Ovary (tissue), 7 donors: ENCODE measurements at regions not wholly inside any gene's neighbourhood (a gene's known extent, or its start where the extent isn't known, plus 50 kb on each side); places are given as distances from the start of the nearest gene placed in this dataset.

Experiments
- DNase-seq, 5 donors: peaks; one replicate each; pipeline ENCODE4 v3.0.0-alpha.2; 2019 to 2020
- H3K27ac ChIP-seq, 2 donors: fragments of 200-600 bp; one replicate each; pipeline versions ENCODE4 v1.5.1 to v1.8.0; 2019 to 2022
- H3K27me3 ChIP-seq: fragments of 200-600 bp; one replicate; pipeline ENCODE4 v1.8.0; 2022
- H3K36me3 ChIP-seq: fragments of 200-600 bp; sonication (generic); one replicate; pipeline ENCODE4 v1.5.1; 2019
- H3K4me1 ChIP-seq: one replicate; pipeline ENCODE4 v1.8.1; 2013; ENCODE audit warnings: mild to moderate bottlenecking, moderate library complexity; ENCODE audit not compliant: insufficient read depth
- H3K4me3 ChIP-seq: fragments of 200-600 bp; sonication (generic); one replicate; pipeline ENCODE4 v1.5.1; 2017
- H3K9me3 ChIP-seq, 2 donors: fragments of 200-600 bp in 1 of 2; sonication (generic) in 1 of 2; one replicate each; pipeline versions ENCODE4 v1.5.1 to v1.8.1; 2013 to 2019; ENCODE audit warnings: mild to moderate bottlenecking in 1 of 2, moderate library complexity in 1 of 2
- EP300 ChIP-seq: sonication (generic); formaldehyde crosslinking; IDR thresholded peaks from one replicate; pipeline ENCODE4 v1.6.1; 2017; ENCODE audit warnings: antibody characterized with exemption
- POLR2A ChIP-seq: fragments of 450-650 bp; IDR thresholded peaks from one replicate; pipeline ENCODE4 v1.6.1; 2017; ENCODE audit warnings: antibody characterized with exemption, mild to moderate bottlenecking, moderate library complexity
- WGBS, 3 donors: extraction: QIAGEN DNeasy Blood & Tissue Kit in 1 of 3; methylation state at CpG; one replicate each; pipeline versions ENCODE4 v1.1.5 to v1.1.7; 2013 to 2017; 5-methylcytosine and 5-hydroxymethylcytosine counted together
- intact Hi-C, 4 donors: fragments of 100-400 bp; cut with DNase I; formaldehyde crosslinking; loops; one replicate each; pipeline versions ENCODE4 v1.11.0 to v1.15.1; 2022 to 2023
- TF ChIP-seq, protein P1 (sequence below), 3 donors: fragments of 450-650 bp in 2 of 3; fragments of 200-600 bp in 1 of 3; IDR thresholded peaks; one replicate each; pipeline versions ENCODE4 v1.5.1 to v1.8.0; 2016 to 2022; ENCODE audit warnings: antibody characterized with exemption in 3 of 3, mild to moderate bottlenecking in 1 of 3
- donor health status: DM: no; HTN: no; CAD: no; lungs with moderate emphysema.
- donor health status: DM: no; HTN: no; CAD: no.
- donor health status: Bipolar disorder and iron deficiency.
- donor health status: DM: no; HTN: no; CAD: no.
- donor health status: DM: yes; HTN: yes; CAD: no.

DNA sequence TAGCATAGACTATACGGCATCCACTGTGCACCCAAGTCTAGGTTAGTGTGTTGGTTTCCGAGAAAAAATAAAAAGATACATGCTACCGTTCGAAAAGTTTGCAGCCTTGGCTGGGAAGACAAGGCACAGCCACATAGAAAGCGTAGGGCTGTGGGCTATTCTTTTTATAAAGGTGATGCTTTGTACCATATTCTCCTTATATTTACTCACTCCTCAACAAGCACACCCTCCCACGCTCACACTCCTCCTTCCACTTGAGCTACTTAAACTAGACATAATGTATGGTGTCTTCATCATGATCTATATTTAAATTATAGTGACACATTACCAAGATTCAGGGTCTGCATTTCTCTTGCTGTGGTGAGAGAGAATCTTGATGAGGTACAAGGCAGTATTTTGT lies 1416.5 kb downstream of the AACS start:
- Histone ChIP-seq H3K4me3 (no peak overlapping the region), H3K27me3 (no peaks in the 10 kb centered on the region), H3K4me1 (no peaks in the 10 kb centered on the region), H3K9me3 (no peaks in the 10 kb centered on the region), H3K36me3 (no peaks in the 10 kb centered on the region), H3K27ac (no peak overlapping the region)
- intact Hi-C loops, result no loop called here
- TF ChIP-seq EP300 (no peak), POLR2A (no peak)
- TF ChIP-seq, protein P1, sequence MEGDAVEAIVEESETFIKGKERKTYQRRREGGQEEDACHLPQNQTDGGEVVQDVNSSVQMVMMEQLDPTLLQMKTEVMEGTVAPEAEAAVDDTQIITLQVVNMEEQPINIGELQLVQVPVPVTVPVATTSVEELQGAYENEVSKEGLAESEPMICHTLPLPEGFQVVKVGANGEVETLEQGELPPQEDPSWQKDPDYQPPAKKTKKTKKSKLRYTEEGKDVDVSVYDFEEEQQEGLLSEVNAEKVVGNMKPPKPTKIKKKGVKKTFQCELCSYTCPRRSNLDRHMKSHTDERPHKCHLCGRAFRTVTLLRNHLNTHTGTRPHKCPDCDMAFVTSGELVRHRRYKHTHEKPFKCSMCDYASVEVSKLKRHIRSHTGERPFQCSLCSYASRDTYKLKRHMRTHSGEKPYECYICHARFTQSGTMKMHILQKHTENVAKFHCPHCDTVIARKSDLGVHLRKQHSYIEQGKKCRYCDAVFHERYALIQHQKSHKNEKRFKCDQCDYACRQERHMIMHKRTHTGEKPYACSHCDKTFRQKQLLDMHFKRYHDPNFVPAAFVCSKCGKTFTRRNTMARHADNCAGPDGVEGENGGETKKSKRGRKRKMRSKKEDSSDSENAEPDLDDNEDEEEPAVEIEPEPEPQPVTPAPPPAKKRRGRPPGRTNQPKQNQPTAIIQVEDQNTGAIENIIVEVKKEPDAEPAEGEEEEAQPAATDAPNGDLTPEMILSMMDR (IDR thresholded peaks at IDR 0.05), result no peak
- DNase-seq, result no peak
- WGBS, 3 donors, result 66 to 78% (median 73%) methylated on average over 6 of the region's 6 CpGs

GRCh38 chr12:126482238-126482889 lies 1417.1 kb downstream of the AACS start:
- intact Hi-C loops, result no loop called here
- H3K9me3 ChIP-seq, result no peaks in the 10 kb centered on the region
- H3K36me3 ChIP-seq, result no peaks in the 10 kb centered on the region
- TF ChIP-seq, protein P1 (IDR thresholded peaks at IDR 0.05), result no peak
- TF ChIP-seq EP300 (no peak), POLR2A (no peak)
- 49 to 79% (median 63%) methylated on average over 2 of the region's 2 CpGs for whole genome bisulfite sequencing, 3 donors
- no peaks in the 10 kb centered on the region for H3K27me3 ChIP-seq
- H3K4me1 ChIP-seq, result no peaks in the 10 kb centered on the region
- H3K4me3 ChIP-seq, result no peak overlapping the region
- H3K27ac ChIP-seq, result no peak overlapping the region
- no peak for DNase-seq

DNA sequence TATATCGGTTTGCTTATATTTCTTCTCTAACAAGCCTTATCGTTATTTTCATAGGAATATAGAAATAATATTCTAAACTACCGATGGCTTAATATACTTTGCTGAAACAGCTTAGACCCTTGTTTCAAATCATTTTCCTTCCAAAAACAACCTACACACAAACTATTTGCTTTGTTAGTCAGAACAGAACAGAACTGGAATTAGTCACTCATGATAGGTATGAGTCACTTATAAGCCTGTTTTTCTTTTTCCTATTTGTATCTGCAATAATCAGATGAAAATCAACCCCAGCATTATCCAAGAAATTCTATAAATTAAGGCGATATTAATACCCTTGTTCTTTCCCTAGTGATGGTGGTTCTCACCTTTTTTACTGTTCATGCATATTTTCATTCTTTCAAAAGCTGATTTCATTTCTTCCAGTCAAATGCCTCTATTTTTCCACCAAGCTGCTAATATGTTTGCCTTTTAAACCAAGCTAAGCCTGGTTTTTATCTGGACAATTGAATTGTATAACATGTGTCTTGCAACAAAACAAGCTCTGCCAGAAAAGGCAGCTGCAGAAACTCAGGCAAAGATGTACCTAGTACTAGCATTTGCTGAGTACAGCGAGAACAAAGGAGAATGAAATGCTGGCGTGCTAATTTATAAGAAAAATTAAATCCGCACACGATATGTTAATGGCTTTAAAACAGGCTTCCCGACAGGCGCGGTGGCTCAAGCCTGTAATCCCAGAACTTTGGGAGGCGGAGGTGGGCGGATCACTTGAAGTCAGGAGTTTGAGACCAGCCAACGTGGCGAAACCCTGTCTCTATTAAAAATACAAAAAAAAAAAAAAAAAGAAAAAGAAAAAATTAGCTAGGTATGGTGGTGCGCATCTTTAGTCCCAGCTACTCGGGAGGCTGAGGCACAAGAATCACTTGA lies 1418.2 kb downstream of the AACS start:
- 30 to 62% (median 45%) methylated on average over 17 of the region's 17 CpGs for WGBS, 3 donors
- no peak overlapping the region for H3K27ac ChIP-seq
- no peaks in the 10 kb centered on the region for H3K27me3 ChIP-seq
- no peaks in the 10 kb centered on the region for H3K9me3 ChIP-seq
- H3K4me3 ChIP-seq, result no peak overlapping the region
- no peak for TF ChIP-seq EP300
- TF ChIP-seq POLR2A, result no peak
- TF ChIP-seq, protein P1 (IDR thresholded peaks at IDR 0.05), result no peak
- no peaks in the 10 kb centered on the region for H3K4me1 ChIP-seq
- no peak for DNase-seq
- H3K36me3 ChIP-seq, result no peaks in the 10 kb centered on the region
- intact Hi-C loops, result no loop called here

- TF ChIP-seq POLR2A, result no peak
- TF ChIP-seq EP300, result no peak
- TF ChIP-seq, protein P1 (IDR thresholded peaks at IDR 0.05), result no peak
- H3K27me3 ChIP-seq, result no peaks in the 10 kb centered on the region
- H3K4me3 ChIP-seq, result no peak overlapping the region
- 87 to 93% (median 89%) methylated on average over 4 of the region's 4 CpGs for WGBS, 3 donors
- DNase-seq, result no peak
- H3K9me3 ChIP-seq, result peaks cover 0 to 6% of the 10 kb centered on the region in 2 donors
- no peaks in the 10 kb centered on the region for H3K4me1 ChIP-seq
- intact Hi-C loops, result no loop called here
- H3K27ac ChIP-seq, result no peak overlapping the region
- no peaks in the 10 kb centered on the region for H3K36me3 ChIP-seq
Observed at GRCh38 chr12:126487431-126487980, 1422.3 kb downstream of the AACS start.
